ENCODE measurements at regions not wholly inside any gene's neighbourhood (a gene's known extent, or its start where the extent isn't known, plus 50 kb on each side); places are given as distances from the start of the nearest gene placed in this dataset.

- H2BK120ac ChIP-seq (ENCODE audit: low read depth, low read length, poor library complexity, severe bottlenecking), result no peak overlapping the region
- H2BK12ac ChIP-seq (ENCODE audit: insufficient read length, low read depth, low read length), result no peak overlapping the region
- H2AFZ ChIP-seq (ENCODE audit: low read length), result no peak overlapping the region
- Mint-ChIP-seq H3K27ac (no peak overlapping the region), H3K4me1 (peaks cover 3% of the 10 kb centered on the region in 2 experiments; a peak in 1 of 4 replicates), H3K36me3 (ENCODE audit: insufficient read depth in 1 of 3, low read depth in 3 of 3) (no peaks in the 10 kb centered on the region), H3K27me3 (ENCODE audit: low read depth) (no peaks in the 10 kb centered on the region), H3K9me3 (peaks cover 0 to 4% of the 10 kb centered on the region in 2 experiments; a peak in 1 of 5 replicates), H3K4me3 (no peak overlapping the region)
- no CpG with 5 or more reads among the region's 2 CpGs for WGBS (ENCODE audit: extremely low coverage, insufficient read length, low lambda C conversion rate)
- no peak overlapping the region for H2BK5ac ChIP-seq (ENCODE audit: insufficient read length, low read length)
- H3K4me1 ChIP-seq (ENCODE audit: insufficient read depth, low read length), result no peaks in the 10 kb centered on the region
- H4K8ac ChIP-seq (replicated peaks; ENCODE audit: insufficient read length, low read depth, low read length), result no peak overlapping the region
- peak; percentile 28 for DNase-seq
- no peak overlapping the region for H4K91ac ChIP-seq (ENCODE audit: insufficient read length, low read depth, low read length)
- H3K27me3 ChIP-seq (ENCODE audit: insufficient read depth, low read length), result no peaks in the 10 kb centered on the region
- no peaks in the 10 kb centered on the region for H3K79me1 ChIP-seq (ENCODE audit: insufficient read depth, low read depth, low read length, poor library complexity, severe bottlenecking)
- TF ChIP-seq CTCF (conservative IDR thresholded peaks at IDR 0.05), result no peak
- no peak overlapping the region for H3K18ac ChIP-seq (ENCODE audit: insufficient read length, low read depth, low read length)
- no peaks in the 10 kb centered on the region for H3K9me3 ChIP-seq (ENCODE audit: control insufficient read depth, low read depth, low read length)
- H2BK20ac ChIP-seq (ENCODE audit: low read depth, low read length, poor library complexity, severe bottlenecking), result no peak overlapping the region
- no peak overlapping the region for H3T11ph ChIP-seq (ENCODE audit: low read length)
- no peak overlapping the region for H3K9ac ChIP-seq (ENCODE audit: extremely low read depth, insufficient read length, low read length)
- H3K79me2 ChIP-seq (ENCODE audit: insufficient read depth, low read length), result no peaks in the 10 kb centered on the region
- no peaks in the 10 kb centered on the region for H4K20me1 ChIP-seq (ENCODE audit: control insufficient read depth, insufficient read depth, insufficient read length)
- no peak overlapping the region for H3K14ac ChIP-seq (ENCODE audit: insufficient read depth, low read length)
- no peak overlapping the region for H3K4me2 ChIP-seq (ENCODE audit: insufficient read depth, insufficient read length, low read length)
- no peak overlapping the region for H3K56ac ChIP-seq (ENCODE audit: insufficient read length, low read depth, low read length)
- no peak overlapping the region for H4K5ac ChIP-seq (ENCODE audit: insufficient read length, low read depth, low read length)
- H2AK5ac ChIP-seq (ENCODE audit: insufficient read length, low read length), result no peak overlapping the region
- H3K23ac ChIP-seq (ENCODE audit: insufficient read length, low read depth, low read length), result no peak overlapping the region
- no peak overlapping the region for H2BK15ac ChIP-seq (ENCODE audit: low read depth, low read length)
- H3K27ac ChIP-seq (ENCODE audit: insufficient read length, low read depth, low read length), result no peak overlapping the region
- H3K4ac ChIP-seq (ENCODE audit: low read depth, low read length), result no peak overlapping the region
- H3K23me2 ChIP-seq (ENCODE audit: insufficient read length, low read depth, low read length, poor library complexity, severe bottlenecking), result no peaks in the 10 kb centered on the region
Measured at GRCh38 chr13:75935805-75936204, 299.7 kb downstream of the LMO7 start.
